Mucosa of gallbladder (tissue), 1 donor: ENCODE measurements at regions not wholly inside any gene's neighbourhood (a gene's known extent, or its start where the extent isn't known, plus 50 kb on each side); places are given as distances from the start of the nearest gene placed in this dataset.

Source experiments
- DNase-seq: peaks from one replicate; pipeline ENCODE4 v3.0.0-alpha.2; 2020; ENCODE audit warnings: low spot score
- donor health status: DM: no; HTN: no; CAD: no.

DNA sequence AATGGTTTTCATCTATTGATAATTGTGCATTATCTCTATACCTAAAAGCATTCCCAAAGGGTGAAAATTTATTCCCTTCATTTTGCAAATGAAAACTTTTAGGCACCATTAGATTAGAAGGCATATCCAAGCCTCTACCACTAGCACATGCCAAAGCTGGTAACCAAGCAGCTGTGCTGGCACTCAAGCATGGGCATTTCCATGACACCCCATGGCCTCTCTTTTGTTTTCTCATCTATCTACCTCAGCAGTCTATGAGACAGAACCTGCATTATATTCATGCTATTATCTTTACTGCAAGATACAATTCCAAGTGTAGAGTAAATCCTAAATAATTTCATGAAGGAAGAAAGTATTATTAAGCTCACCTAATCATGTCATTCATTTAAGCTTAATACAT is 334.3 kb upstream of the LRRC7 start:
- no peak for DNase-seq

DNA sequence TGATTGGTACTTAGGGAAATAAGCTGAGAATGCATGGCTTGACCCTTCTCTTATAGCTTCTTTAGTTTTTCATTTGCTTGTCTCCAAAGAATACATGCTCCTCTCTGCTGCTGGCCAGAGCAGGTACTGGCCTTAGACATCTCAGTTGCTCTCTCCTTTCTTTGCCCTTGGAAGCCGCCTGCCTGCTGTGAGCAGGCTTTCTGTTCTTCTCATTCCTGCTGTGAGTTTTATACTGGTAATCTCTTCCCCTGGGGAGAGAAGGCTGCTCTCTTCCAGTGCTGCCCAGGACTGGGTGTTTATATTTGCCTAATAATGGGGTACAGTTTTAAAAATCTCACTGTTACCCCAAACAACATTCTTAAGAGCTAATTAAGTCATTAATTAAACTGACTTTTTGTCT is 323.5 kb upstream of the LRRC7 start:
- no peak for DNase-seq

DNA sequence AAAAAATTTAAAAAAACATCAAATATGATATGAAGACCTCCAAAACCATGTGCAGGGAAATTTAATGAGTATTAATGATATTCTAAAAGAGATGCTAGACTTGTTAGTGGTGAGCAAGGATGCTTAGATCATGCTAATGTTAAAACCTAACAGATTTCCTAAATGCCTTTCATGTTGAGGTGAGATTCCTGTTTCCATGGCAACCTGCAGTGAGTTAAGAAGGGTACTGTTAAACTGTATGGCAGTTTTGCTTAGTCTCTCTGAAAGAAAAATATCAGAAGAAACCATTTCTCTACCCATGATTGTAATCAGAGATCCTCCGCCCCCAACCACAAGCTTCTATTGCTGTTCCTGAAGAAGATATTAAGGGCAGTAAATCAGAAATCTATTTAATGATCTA is 321.6 kb upstream of the LRRC7 start:
- DNase-seq: no peak

DNA sequence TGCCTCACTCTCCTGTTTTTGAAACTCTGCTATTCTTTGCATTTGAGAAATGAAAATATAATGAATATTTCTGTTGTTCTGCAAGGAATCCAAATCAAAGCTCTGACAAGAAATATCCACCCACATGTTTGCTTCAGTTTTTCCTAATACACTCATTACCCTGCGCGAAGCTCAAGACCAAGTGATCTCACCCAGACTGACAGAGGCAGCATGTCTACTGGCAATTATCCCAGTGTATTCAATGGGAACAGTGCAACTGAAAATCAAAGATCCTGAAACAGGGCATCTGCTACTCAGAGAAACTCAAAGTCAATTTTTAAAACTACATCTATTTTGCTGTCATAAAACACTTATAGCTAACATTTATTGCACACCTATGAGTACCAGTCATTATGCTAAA is 321.0 kb upstream of the LRRC7 start:
- no peak for DNase-seq

- DNase-seq: no peak
Measured at GRCh38 chr1:69252696-69253095, 315.0 kb upstream of the LRRC7 start.

DNA sequence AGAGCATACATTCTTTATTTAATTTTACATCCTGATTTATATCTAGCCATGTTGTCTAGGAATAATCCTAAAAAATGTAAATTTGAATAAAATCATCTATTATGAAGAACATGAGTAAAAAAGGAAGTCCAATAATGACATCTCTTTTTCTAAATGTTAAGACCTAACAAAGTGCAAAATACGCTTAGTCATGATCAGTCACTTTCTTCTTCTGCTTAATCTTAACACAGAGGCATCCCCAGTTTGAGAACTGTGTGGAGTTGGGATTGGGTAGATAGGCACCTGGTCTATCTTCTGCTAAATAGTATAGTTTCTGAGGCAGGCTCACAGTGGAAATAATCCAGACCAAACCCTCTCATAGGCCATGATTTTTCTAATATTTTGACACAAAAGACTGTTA is 311.7 kb upstream of the LRRC7 start:
- DNase-seq: no peak

DNA sequence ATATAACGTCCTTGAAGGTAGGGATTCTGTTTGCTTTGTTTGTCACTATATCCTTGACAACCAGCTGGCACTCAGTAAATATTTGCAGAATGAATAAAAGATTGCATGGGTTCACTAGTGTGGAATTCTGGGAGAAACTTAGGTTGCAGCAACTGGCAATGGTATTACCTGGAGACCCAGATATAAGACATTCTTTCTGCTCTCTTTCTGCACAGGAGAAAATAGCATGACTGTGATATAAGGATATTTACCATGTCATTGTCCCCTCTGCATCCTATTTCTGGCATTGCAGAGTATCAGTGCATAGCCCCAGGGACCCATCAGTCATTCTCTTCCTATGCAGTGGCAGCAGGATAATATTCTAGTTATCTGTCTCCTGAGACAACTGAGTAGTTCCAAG is 308.9 kb upstream of the LRRC7 start:
- no peak for DNase-seq

DNA sequence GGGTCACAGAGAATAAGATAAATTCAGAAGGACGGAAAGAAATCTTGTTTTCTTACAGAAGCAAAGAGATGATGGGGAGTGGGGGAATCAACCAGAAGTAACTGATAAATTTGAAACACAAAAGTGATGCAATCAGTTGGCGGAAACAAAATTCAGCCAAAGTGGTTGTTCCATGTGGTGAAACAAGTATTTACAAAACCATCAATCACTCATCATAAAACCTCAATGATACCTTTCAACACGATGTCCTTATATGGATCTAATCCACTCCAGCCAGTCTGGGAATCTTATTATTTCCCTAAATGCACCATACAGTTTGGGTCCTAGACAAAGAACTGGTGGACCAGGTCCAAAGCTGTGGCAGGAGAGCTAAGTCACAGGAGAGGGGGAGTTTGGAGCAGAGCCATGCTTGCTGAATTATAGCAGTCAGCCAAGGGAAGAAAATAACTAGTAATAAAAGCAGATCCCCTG is 303.8 kb upstream of the LRRC7 start:
- no peak for DNase-seq

DNA sequence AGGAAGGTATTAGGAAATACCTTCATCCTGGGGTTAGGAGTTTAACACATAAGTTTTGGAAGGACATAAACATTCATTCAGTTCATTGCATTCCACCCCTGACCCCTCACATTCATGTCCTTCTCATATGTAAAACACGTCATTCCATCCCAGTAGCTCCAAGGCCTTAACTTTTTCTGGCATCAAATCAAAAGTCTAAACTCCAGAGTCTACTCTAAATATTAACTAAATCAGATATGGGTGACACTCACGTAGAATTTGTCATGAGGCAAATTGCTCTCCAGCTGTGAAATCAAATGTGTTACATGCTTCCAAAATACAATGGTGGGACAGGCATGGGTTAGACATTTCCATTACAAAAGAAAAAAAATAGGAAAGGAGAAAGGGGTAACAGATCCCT is 298.2 kb upstream of the LRRC7 start:
- peak; percentile 51 for DNase-seq

DNA sequence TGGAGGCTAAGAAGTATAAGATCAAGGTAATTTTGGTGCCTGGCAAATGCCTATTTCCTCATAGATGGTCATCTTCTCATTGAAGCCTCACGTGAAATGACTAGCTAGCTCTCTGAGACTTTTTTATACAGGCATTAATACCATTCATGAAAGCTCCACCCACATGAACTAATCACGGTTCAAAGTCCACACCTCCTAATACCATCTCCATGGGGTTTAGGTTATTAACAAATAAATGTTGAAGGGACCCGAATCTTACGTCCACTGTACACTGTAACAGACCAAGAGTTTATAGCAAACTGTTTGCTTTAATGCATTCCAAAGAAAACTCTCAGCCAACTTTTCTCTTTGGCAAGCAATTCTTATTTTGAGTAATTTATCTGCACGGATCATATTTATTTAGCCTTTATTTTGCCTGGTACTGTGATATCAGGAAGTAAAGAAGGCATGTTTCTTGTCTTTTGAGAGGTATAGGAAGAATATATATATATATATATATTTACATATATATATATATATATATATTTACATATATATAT is 296.1 kb upstream of the LRRC7 start:
- DNase-seq: peak; percentile 52

DNA sequence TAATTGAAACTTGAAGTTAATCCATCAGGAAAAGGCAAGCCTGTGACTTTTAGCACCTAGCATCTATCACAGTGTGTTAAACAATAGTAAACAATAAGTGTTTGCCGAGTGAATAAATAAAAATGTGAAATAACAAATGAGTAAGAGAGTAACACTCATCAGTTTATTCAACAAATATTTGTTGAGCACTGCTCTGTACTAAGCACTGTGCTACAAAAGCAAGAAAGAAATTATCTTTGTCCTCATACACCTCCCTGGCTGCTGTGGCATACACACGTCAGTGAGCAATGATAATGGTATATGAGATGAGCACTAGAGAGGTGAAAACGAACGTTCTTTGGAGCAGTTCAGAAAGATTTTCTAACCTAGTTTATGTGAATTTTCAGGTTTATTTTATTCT is 295.0 kb upstream of the LRRC7 start:
- DNase-seq: no peak

DNA sequence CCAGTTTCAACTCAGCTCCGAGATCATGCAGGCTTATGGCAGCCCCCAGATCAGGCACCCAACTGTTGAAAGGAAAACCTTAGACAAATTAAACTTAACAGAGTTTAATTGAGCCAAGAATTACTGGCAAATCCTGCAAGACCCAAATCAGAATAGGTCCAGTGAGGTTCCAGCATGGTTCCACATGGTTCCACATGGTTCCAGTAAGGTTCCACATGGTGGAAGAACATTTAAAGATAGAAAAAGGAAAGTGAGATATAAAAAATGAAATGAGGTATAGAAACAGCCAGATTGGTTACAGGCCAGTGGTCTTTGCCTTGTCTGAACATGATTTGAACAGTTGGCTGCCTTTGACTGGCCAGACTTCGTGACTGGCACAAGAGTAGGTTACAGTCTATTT is 288.8 kb upstream of the LRRC7 start:
- no peak for DNase-seq

GRCh38 chr1:69283516-69283915 is 284.2 kb upstream of the LRRC7 start:
- DNase-seq: no peak

DNA sequence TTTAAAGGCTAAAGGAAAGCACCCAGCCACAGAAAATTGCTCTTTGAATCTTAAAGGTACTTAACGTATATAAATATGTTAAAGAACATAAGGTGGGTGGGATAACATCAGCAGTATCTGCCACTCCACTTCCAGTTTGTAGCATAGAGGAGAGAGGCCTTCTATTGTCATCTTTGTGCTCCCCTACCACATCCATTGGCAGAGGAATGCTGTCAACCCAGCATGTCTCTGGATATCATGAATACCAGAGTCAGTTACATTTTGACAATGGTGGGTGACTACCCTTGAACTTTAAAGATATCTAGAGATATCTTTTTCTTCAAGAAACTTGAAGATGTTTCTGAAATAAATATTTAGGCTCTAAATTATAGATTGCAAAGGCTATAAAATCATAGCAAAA is 283.2 kb upstream of the LRRC7 start:
- DNase-seq: no peak

DNA sequence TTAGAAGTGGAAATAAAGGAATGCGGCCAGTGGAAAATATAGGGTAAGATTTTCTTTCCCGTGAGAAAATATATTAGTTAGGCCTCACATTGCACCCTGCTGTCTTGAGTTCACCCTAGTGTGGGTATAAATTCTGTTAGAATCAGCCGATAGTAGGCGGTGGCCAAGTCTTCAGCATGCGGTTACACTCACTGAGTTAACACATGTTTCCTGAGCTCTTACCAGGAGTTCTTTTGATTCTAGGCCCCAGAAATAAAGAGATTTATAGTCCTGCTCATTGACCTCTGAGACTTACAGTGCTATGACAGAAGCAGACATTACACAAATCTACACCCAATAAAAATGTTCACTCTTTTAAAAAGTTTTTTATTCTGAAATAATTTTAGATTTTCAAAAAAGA is 279.3 kb upstream of the LRRC7 start:
- no peak for DNase-seq

DNA sequence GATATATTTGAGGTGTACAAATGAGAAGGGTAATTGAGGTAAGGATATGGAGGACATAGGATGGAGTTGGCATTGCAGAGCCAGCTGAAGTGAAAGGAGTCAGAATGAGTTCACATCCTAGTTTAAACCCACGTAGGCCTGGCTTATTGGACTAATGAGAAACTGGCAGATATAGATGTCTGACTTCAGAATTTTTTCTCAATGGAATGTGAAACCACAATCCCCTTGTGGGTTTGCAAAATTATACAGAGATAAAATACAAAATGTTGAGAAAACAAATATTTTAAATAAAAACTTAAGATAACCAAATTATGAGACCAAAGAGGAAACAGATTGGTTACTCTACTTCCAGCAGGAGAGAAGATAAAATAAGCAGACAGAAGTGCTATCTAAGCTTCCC is 277.4 kb upstream of the LRRC7 start:
- no peak for DNase-seq

GRCh38 chr1:69291541-69291940 is 276.2 kb upstream of the LRRC7 start:
- DNase-seq: no peak

GRCh38 chr1:69292833-69293232 is 274.9 kb upstream of the LRRC7 start:
- DNase-seq: no peak

- DNase-seq: no peak
Measured at GRCh38 chr1:69294171-69294570, 273.6 kb upstream of the LRRC7 start.

DNA sequence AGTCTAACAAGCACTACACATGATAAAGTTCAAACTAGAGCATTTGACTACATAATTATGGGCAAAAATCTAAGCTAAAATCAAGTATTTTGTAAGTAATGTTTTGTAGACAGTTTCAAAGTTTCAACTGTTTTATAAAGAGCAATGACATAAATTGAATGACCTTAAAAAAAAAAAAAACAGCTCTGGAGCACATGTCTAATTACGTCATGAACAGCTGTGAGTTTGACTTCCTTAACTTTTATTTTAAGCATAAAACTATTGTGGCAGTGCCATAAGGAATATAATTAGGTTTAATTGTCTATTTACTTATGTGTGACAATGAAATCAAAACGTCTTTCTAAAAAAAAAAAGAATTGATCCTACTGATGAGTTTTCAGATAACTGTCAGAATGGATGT is 272.5 kb upstream of the LRRC7 start:
- DNase-seq: no peak

DNA sequence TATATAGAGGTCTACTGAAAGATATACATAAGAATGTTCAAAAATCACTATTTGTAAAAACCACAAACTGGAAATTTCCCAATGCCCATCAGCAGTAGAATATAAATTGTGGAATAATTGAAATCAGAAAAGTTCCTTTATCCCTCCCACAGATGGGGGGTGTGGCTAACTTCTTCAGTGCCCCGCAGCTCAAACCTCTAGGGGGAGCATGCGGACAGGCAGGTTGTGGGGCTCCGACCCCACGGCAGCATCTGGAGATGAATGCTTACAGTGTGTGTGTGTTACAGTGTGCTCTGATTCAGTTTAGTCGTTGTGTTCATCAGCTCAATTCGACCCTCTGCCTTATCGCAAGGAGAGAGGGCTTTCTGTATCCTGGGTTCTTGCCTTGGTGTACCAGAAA is 262.1 kb upstream of the LRRC7 start:
- no peak for DNase-seq

DNA sequence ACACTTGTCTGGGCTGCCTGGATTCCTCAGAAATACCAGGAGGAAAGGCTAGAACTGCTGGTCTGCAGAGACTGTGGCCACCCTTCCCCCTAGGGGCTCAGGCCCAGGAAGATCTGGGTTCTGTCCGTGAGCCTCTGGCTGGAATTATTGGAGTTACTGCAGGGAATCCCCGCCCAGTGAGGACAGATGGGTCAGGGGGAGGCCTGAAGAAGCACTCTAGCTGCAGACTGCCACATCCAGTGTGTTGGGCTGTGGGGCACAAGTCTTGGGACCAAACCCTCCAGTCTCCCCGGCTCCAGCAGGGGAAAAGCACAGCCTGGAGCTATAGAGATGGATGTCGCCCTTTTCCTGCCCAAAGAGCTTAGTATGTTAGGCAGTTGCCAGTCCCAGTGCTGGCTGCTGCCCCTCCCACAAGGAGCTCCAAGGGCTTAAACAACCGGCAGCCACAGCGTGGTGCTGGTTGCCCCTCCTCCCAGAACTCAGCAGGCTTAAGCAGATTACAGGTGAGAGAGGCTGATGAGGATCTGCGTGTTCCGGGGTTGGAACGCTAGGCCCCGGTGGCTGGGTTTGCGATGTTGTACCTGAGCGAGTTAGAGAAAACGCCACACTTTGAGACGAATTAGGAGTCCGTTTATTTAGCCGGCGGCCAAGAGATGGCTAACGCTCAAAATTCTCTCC is 255.5 kb upstream of the LRRC7 start:
- no peak for DNase-seq

GRCh38 chr1:69313118-69313517 is 254.6 kb upstream of the LRRC7 start:
- no peak for DNase-seq

DNA sequence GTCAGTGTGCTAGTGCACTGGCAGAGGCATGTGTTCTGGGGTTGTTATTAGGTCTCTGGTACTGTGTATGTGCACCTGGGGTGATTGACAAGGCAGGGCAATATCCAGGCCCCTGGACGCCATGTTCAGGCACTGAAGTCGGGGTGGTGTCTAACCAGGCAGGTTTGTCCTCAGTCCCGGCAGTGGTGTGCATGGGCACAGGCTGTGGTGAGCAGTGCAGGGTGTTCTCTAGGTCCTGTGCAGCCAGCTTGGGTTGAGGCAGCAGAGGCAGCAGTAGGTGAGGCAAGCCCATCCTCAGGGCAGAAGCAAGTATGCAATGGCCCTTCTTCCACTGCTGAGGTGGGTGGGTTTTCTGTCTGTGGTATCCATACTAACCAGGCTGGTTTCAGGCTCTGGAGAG is 252.3 kb upstream of the LRRC7 start:
- no peak for DNase-seq
